Spleen (tissue), 11 donors: ENCODE measurements at regions not wholly inside any gene's neighbourhood (a gene's known extent, or its start where the extent isn't known, plus 50 kb on each side); places are given as distances from the start of the nearest gene placed in this dataset.

Experiments used
- DNase-seq: peaks from one replicate; pipeline ENCODE4 v3.0.0-alpha.2; 2020
- H3K27ac ChIP-seq, 8 donors: fragments of 200-600 bp; sonication (generic) in 7 of 8; 1 replicate in 4 of 8; 2 replicates in 4 of 8; pipeline versions ENCODE4 v1.5.0 to v1.8.0; 2016 to 2021; ENCODE audit warnings: inconsistent platforms in 4 of 8, mild to moderate bottlenecking in 4 of 8, moderate library complexity in 1 of 8
- H3K27me3 ChIP-seq, 7 donors: fragments of 200-600 bp; sonication (generic) in 6 of 7; replicated peaks in 1 of 7; 1 replicate in 4 of 7; 2 replicates in 3 of 7; pipeline versions ENCODE4 v1.5.0 to v1.8.0; 2016 to 2021; ENCODE audit warnings: inconsistent platforms in 3 of 7, mild to moderate bottlenecking in 1 of 7
- H3K36me3 ChIP-seq, 6 donors: fragments of 200-600 bp; sonication (generic) in 5 of 6; 1 replicate in 4 of 6; 2 replicates in 2 of 6; pipeline versions ENCODE4 v1.5.0 to v1.8.0; 2016 to 2021; ENCODE audit warnings: inconsistent platforms in 2 of 6
- H3K4me1 ChIP-seq, 6 donors: fragments of 200-600 bp; sonication (generic) in 5 of 6; 1 replicate in 3 of 6; 2 replicates in 3 of 6; pipeline versions ENCODE4 v1.5.0 to v1.8.0; 2016 to 2021; ENCODE audit warnings: inconsistent platforms in 3 of 6
- H3K4me3 ChIP-seq, 8 donors: fragments of 200-600 bp; sonication (generic) in 7 of 8; 1 replicate in 4 of 8; 2 replicates in 4 of 8; pipeline versions ENCODE4 v1.5.0 to v1.8.0; 2016 to 2021; ENCODE audit warnings: inconsistent platforms in 4 of 8, mild to moderate bottlenecking in 4 of 8, moderate library complexity in 2 of 8
- H3K9me3 ChIP-seq, 8 donors: fragments of 200-600 bp; sonication (generic) in 7 of 8; 1 replicate in 4 of 8; 2 replicates in 4 of 8; pipeline versions ENCODE4 v1.5.0 to v1.8.0; 2016 to 2021; ENCODE audit warnings: inconsistent platforms in 4 of 8
- POLR2A ChIP-seq, 3 donors: fragments of 450-650 bp; IDR thresholded peaks; one replicate each; pipeline ENCODE4 v1.5.1; 2017; ENCODE audit warnings: antibody characterized with exemption in 3 of 3, mild to moderate bottlenecking in 1 of 3
- POLR2AphosphoS5 ChIP-seq, 3 donors: sonication (generic); formaldehyde crosslinking; IDR thresholded peaks; one replicate each; pipeline ENCODE4 v1.5.1; 2017; ENCODE audit warnings: antibody characterized with exemption in 3 of 3
- WGBS, 5 donors: extraction: QIAGEN DNeasy Blood & Tissue Kit in 3 of 5; methylation state at CpG; one replicate each; pipeline versions ENCODE4 v1.1.5 to v1.1.7; 2013 to 2018; 5-methylcytosine and 5-hydroxymethylcytosine counted together
- intact Hi-C: fragments of 100-400 bp; cut with DNase I; formaldehyde crosslinking; loops from one replicate; pipeline ENCODE4 v1.15.0; 2023; ENCODE audit warnings: low total_unique reads
- TF ChIP-seq, protein P1 (sequence below), 11 experiments: fragments of 200-600 bp in 7 of 11; fragments of 450-650 bp in 4 of 11; sonication (generic) in 4 of 11; IDR thresholded peaks in 8 of 11; conservative IDR thresholded peaks in 3 of 11; 1 replicate in 7 of 11; 2 replicates in 4 of 11; pipeline versions ENCODE4 v1.4.0 to v1.8.0; 2016 to 2021; ENCODE audit warnings: antibody characterized with exemption in 11 of 11, inconsistent platforms in 4 of 11, mild to moderate bottlenecking in 1 of 11
- donor health status: healthy with polysubstance abuse.
- donor health status: DM: no; HTN: no; CAD: no; lungs with moderate emphysema.
- donor health status: DM: no; HTN: no; CAD: no.
- donor health status: Bipolar disorder and iron deficiency.
- donor health status: healthy.
- donor health status: DM: no; HTN: no; CAD: no.
- donor health status: DM: yes; HTN: yes; CAD: no.

DNA sequence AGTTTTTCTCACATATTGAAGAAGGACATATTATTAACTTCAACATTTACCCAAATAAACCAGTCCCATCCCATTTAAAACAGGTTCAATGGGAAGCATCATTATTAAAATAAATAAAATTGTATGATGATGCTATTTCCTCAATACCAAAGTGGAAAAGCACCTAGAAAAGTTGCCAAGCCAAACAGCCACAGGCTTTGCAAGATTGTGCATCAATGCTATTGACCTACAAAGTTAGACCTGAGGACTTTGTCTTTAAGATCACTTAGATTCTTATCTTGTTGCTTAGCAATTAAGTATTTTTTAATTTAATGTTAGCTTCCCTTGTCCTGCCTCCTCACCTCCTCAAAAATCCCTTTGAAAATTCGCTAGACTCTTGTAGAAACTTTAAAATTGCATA is 132.1 kb downstream of the SAMD5 start:
- TF ChIP-seq POLR2A (IDR thresholded peaks at IDR 0.05) (no peak), POLR2AphosphoS5 (IDR thresholded peaks at IDR 0.05) (no peak)
- TF ChIP-seq, protein P1, sequence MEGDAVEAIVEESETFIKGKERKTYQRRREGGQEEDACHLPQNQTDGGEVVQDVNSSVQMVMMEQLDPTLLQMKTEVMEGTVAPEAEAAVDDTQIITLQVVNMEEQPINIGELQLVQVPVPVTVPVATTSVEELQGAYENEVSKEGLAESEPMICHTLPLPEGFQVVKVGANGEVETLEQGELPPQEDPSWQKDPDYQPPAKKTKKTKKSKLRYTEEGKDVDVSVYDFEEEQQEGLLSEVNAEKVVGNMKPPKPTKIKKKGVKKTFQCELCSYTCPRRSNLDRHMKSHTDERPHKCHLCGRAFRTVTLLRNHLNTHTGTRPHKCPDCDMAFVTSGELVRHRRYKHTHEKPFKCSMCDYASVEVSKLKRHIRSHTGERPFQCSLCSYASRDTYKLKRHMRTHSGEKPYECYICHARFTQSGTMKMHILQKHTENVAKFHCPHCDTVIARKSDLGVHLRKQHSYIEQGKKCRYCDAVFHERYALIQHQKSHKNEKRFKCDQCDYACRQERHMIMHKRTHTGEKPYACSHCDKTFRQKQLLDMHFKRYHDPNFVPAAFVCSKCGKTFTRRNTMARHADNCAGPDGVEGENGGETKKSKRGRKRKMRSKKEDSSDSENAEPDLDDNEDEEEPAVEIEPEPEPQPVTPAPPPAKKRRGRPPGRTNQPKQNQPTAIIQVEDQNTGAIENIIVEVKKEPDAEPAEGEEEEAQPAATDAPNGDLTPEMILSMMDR (IDR thresholded peaks at IDR 0.05 in 8 of 11, conservative IDR thresholded peaks at IDR 0.05 in 3 of 11) = no peak
- Histone ChIP-seq H3K4me1 (no peaks in the 10 kb centered on the region), H3K4me3 (no peak overlapping the region), H3K27ac (no peak overlapping the region), H3K27me3 (no peaks in the 10 kb centered on the region), H3K36me3 (no peaks in the 10 kb centered on the region), H3K9me3 (no peaks in the 10 kb centered on the region)
- intact Hi-C loops = no loop called here
- WGBS, 5 donors = 36 to 71% (median 69%) methylated on average over 1 of the region's 1 CpG
- no peak for DNase-seq

DNA sequence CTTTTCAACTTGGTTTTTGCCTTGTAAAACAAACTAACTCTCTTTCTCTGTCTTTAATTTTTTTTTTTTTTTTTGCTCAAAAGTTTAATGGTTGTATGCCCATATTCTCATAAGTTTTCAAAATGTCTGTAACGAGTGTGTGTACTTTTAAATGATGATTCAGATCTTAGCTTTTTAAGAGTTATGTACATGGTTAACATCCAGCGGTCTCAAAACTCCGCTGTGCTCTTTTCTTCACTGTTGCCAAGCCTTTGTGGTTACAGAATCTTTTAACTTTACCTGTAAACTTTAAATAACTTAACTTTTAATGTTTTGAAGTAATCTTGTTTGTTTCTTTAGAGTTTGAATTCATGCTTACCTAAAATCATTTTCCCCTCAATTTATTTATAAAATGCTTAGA is 133.0 kb downstream of the SAMD5 start:
- TF ChIP-seq POLR2A (IDR thresholded peaks at IDR 0.05) = no peak
- no peak for TF ChIP-seq POLR2AphosphoS5 (IDR thresholded peaks at IDR 0.05)
- TF ChIP-seq, protein P1 (IDR thresholded peaks at IDR 0.05 in 8 of 11, conservative IDR thresholded peaks at IDR 0.05 in 3 of 11) = no peak
- no peaks in the 10 kb centered on the region for H3K36me3 ChIP-seq
- no peak overlapping the region for H3K27ac ChIP-seq
- H3K4me3 ChIP-seq = no peak overlapping the region
- intact Hi-C loops = no loop called here
- no peaks in the 10 kb centered on the region for H3K4me1 ChIP-seq
- DNase-seq = no peak
- H3K9me3 ChIP-seq = no peaks in the 10 kb centered on the region
- WGBS, 5 donors = 77 to 93% (median 87%) methylated on average over 3 of the region's 3 CpGs
- no peaks in the 10 kb centered on the region for H3K27me3 ChIP-seq

DNA sequence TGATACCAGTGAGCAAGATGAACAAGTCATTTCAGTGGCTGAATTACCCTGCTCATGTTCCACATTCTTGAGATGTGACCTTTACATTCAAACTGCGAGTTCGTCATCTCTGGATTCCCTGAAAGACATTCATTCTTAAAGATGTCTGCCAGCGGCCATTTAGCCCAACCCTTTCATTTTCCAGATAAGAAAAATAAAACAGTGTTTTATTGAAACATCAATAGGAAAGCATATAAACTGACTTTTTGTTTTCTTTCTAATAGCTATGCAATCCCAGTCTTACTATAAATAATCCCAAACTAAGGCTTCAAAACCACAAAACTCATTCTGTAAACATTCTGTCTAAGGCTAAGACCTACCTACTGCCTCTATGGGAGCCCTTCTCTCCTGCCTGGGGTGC is 134.0 kb downstream of the SAMD5 start:
- Histone ChIP-seq H3K4me1 (no peaks in the 10 kb centered on the region), H3K27me3 (no peaks in the 10 kb centered on the region), H3K27ac (no peak overlapping the region), H3K4me3 (no peak overlapping the region), H3K9me3 (no peaks in the 10 kb centered on the region), H3K36me3 (no peaks in the 10 kb centered on the region)
- intact Hi-C loops = no loop called here
- TF ChIP-seq POLR2A (IDR thresholded peaks at IDR 0.05) (no peak), POLR2AphosphoS5 (IDR thresholded peaks at IDR 0.05) (no peak)
- TF ChIP-seq, protein P1 (IDR thresholded peaks at IDR 0.05 in 8 of 11, conservative IDR thresholded peaks at IDR 0.05 in 3 of 11) = no peak
- DNase-seq = no peak
- 75 to 93% (median 90%) methylated on average over 3 of the region's 3 CpGs for whole genome bisulfite sequencing, 5 donors

DNA sequence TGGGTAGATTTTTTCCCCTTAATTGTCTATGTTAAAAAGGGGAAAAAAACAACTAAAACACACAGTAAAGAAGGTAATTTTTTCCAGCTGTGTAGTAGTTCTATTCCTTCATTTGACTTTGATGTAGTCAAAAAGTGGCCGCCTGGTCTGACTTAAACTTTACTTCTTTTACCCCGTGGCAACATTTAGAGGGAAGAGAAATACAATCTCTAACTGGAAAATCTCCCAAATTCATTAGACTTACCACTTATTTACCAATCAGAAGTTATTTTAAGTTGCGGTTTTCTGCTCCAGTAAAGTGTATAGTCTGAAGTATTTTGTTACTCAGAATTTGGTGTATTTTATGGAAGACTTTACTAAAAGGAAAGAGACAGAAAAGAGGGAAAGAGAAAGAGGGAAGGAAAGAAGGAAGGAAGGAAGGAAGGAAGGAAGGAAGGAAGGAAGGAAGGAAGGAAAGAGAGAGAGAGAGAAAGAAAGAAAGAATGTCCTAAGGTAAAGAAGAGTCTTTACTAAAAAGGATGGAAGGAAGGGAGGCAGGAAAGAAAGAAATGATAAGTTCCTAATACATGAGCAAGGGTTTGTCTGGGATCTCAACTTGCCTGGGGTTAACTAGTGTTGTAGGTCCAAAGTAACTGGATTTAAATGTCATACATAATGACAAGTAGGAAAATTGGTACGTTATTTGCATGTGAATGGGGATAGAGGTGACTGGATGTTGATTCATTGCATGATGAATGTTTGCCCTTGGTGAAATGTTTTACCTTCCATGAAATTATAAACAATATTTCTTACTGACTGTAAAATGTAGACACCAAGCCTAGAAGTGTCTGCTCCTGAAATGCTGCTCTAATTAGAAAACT is 135.1 kb downstream of the SAMD5 start:
- Histone ChIP-seq H3K27me3 (no peaks in the 10 kb centered on the region), H3K27ac (no peak overlapping the region), H3K36me3 (no peaks in the 10 kb centered on the region), H3K4me3 (no peak overlapping the region), H3K4me1 (no peaks in the 10 kb centered on the region), H3K9me3 (no peaks in the 10 kb centered on the region)
- no peak for DNase-seq
- intact Hi-C loops = no loop called here
- 78 to 88% (median 84%) methylated on average over 4 of the region's 4 CpGs for WGBS, 5 donors
- TF ChIP-seq, protein P1 (IDR thresholded peaks at IDR 0.05 in 8 of 11, conservative IDR thresholded peaks at IDR 0.05 in 3 of 11) = no peak
- TF ChIP-seq POLR2AphosphoS5 (IDR thresholded peaks at IDR 0.05) (no peak), POLR2A (IDR thresholded peaks at IDR 0.05) (no peak)
